GM12878 (cell line): ENCODE measurements at regions not wholly inside any gene's neighbourhood (a gene's known extent, or its start where the extent isn't known, plus 50 kb on each side); places are given as distances from the start of the nearest gene placed in this dataset.

Experiments
- ATAC-seq: fragments of 200-7000 bp; cut with Tn5 transposase; 3 replicates; pipeline ENCODE4 v1.9.1; 2020; ENCODE audit warnings: mild to moderate bottlenecking, moderate library complexity
- BruUV-seq: library from RNA; stranded (reverse); fragments of 400-500 nt; replicated peaks from 2 replicates; lab custom pipeline; 2021; lab: Mats Ljungman, UMichigan
- CTCF ChIA-PET: fragments of 300-600 bp; sonication (Branson Sonifier 250); formaldehyde crosslinking; extraction: SDS; loops from one replicate; lab custom pipeline; 2021; ENCODE audit warnings: inconsistent platforms; lab: Yijun Ruan, JAX
- POLR2A ChIA-PET: fragments of 350-600 bp; formaldehyde crosslinking; extraction: SDS; loops from one replicate; lab custom pipeline; 2021; ENCODE audit warnings: inconsistent platforms; lab: Charles Lee
- RAD21 ChIA-PET: fragments of 300-600 bp; sonication (Branson Sonifier 250); formaldehyde crosslinking; loops from one replicate; lab custom pipeline; 2023; ENCODE audit warnings: antibody characterized with exemption; ENCODE audit not compliant: unreplicated experiment; lab: Charles Lee
- SMC1A ChIA-PET: fragments of 300-600 bp; sonication (Branson Sonifier 250); formaldehyde crosslinking; loops from one replicate; lab custom pipeline; 2023; ENCODE audit not compliant: unreplicated experiment, uncharacterized antibody; lab: Charles Lee
- DNase-seq: peaks from one replicate; pipeline ENCODE4 v3.0.0-alpha.2; 2011; ENCODE audit warnings: low read depth, low spot score
- FAIRE-seq: peaks from 3 replicates; lab custom pipeline; 2011; peaks lifted over from hg19 to GRCh38; lab: Jason Lieb, UNC
- H2AFZ ChIP-seq: 2 replicates; pipeline ENCODE4 v1.6.0; 2011; ENCODE audit warnings: low read depth, low read length, control low read depth; ENCODE audit not compliant: control insufficient read depth
- H3K27ac ChIP-seq: 2 replicates; pipeline ENCODE4 v1.5.1; 2011; ENCODE audit warnings: control low read depth; ENCODE audit not compliant: control insufficient read depth, insufficient read depth
- H3K27me3 ChIP-seq, 2 experiments: replicated peaks in 1 of 2; 2 replicates each; pipeline versions ENCODE4 v1.6.0 to v1.6.1; 2011; ENCODE audit warnings: low read length in 1 of 2; ENCODE audit not compliant: control insufficient read depth in 2 of 2, insufficient read depth in 2 of 2
- H3K36me3 ChIP-seq, 2 experiments: 2 replicates each; pipeline ENCODE4 v1.5.1; 2011; ENCODE audit warnings: low read length in 1 of 2; ENCODE audit not compliant: control insufficient read depth in 2 of 2, insufficient read depth in 2 of 2
- H3K4me1 ChIP-seq: 2 replicates; pipeline ENCODE4 v1.6.1; 2011; ENCODE audit warnings: mild to moderate bottlenecking, low read length, moderate library complexity, mixed read lengths; ENCODE audit not compliant: control insufficient read depth, insufficient read depth
- H3K4me2 ChIP-seq: 2 replicates; pipeline ENCODE4 v1.6.0; 2011; ENCODE audit warnings: control low read depth; ENCODE audit not compliant: control insufficient read depth, insufficient read depth
- H3K4me3 ChIP-seq: fragments of 200-600 bp; sonication (generic); 2 replicates; pipeline ENCODE4 v1.5.1; 2016
- H3K79me2 ChIP-seq: 2 replicates; pipeline ENCODE4 v1.6.0; 2011; ENCODE audit warnings: low read length; ENCODE audit not compliant: control insufficient read depth, insufficient read depth
- H3K9ac ChIP-seq: 2 replicates; pipeline ENCODE4 v1.8.0; 2011; ENCODE audit warnings: low read length, control low read depth, mixed read lengths; ENCODE audit not compliant: control insufficient read depth, insufficient read depth
- H3K9me3 ChIP-seq: replicated peaks from 3 replicates; pipeline ENCODE4 v1.5.1; 2011; ENCODE audit warnings: mild to moderate bottlenecking, low read length; ENCODE audit not compliant: control insufficient read depth, insufficient read depth
- H4K20me1 ChIP-seq: 2 replicates; pipeline ENCODE4 v1.6.0; 2011; ENCODE audit not compliant: control insufficient read depth, insufficient read depth
- ATF3 ChIP-seq: IDR thresholded peaks from 2 replicates; pipeline ENCODE4 v1.6.1; 2011; ENCODE audit warnings: low read depth, mild to moderate bottlenecking, low read length, moderate library complexity, borderline replicate concordance; ENCODE audit errors: extremely low read depth
- BHLHE40 ChIP-seq, 2 experiments: fragments of 450-650 bp in 1 of 2; IDR thresholded peaks; 2 replicates each; pipeline ENCODE4 v1.6.1; 2011 to 2017; ENCODE audit warnings: low read depth in 2 of 2, borderline replicate concordance in 1 of 2, improper control_type of control experiment in 1 of 2, low read length in 1 of 2, mild to moderate bottlenecking in 1 of 2
- FOS ChIP-seq: IDR thresholded peaks from 3 replicates; pipeline ENCODE4 v1.6.1; 2011; ENCODE audit warnings: borderline replicate concordance; ENCODE audit not compliant: insufficient read length; ENCODE audit errors: extremely low read depth
- MEF2A ChIP-seq: IDR thresholded peaks from 2 replicates; pipeline ENCODE4 v1.6.1; 2011; ENCODE audit warnings: low read depth, mild to moderate bottlenecking, low read length, moderate library complexity; ENCODE audit not compliant: insufficient read depth
- MYB ChIP-seq: fragments of 150-350 bp; IDR thresholded peaks from 2 replicates; pipeline ENCODE4 v1.6.1; 2014; ENCODE audit warnings: mild to moderate bottlenecking, low read depth, low read length, borderline replicate concordance
- MYC ChIP-seq: IDR thresholded peaks from 2 replicates; pipeline ENCODE4 v1.6.1; 2011; ENCODE audit warnings: mild to moderate bottlenecking, low read length, moderate library complexity, inconsistent platforms; ENCODE audit not compliant: insufficient read depth, insufficient replicate concordance, insufficient read length, severe bottlenecking
- NR2C1 ChIP-seq: fragments of 450-650 bp; IDR thresholded peaks from 2 replicates; pipeline ENCODE4 v1.6.1; 2017; ENCODE audit warnings: antibody characterized with exemption, mild to moderate bottlenecking, moderate library complexity
- NR2F1 ChIP-seq: fragments of 450-650 bp; conservative IDR thresholded peaks from 2 replicates; pipeline ENCODE4 v1.6.1; 2017; ENCODE audit warnings: mild to moderate bottlenecking
- RAD21 ChIP-seq: IDR thresholded peaks from 2 replicates; pipeline ENCODE4 v1.6.1; 2011; ENCODE audit warnings: mild to moderate bottlenecking, low read depth, low read length, moderate library complexity; ENCODE audit not compliant: insufficient read depth
- SP1 ChIP-seq: IDR thresholded peaks from one replicate; pipeline ENCODE4 v1.6.1; 2011; ENCODE audit warnings: low read depth, low read length
- SPI1 ChIP-seq: IDR thresholded peaks from 2 replicates; pipeline ENCODE4 v1.6.1; 2011; ENCODE audit warnings: low read depth, mild to moderate bottlenecking, low read length, moderate library complexity, borderline replicate concordance; ENCODE audit not compliant: insufficient read depth
- WRNIP1 ChIP-seq: IDR thresholded peaks from 2 replicates; pipeline ENCODE4 v1.6.1; 2011; ENCODE audit warnings: low read depth, low read length, improper control_type of control experiment, borderline replicate concordance
- ZNF217 ChIP-seq: fragments of 450-650 bp; IDR thresholded peaks from 2 replicates; pipeline ENCODE4 v1.6.1; 2017; ENCODE audit warnings: antibody characterized with exemption, mild to moderate bottlenecking
- WGBS: methylation state at CpG from one replicate; pipeline ENCODE4 v1.1.6; 2016; ENCODE audit warnings: low lambda C conversion rate; ENCODE audit not compliant: insufficient replicate concordance, insufficient coverage; ENCODE audit errors: missing lambda C conversion rate; 5-methylcytosine and 5-hydroxymethylcytosine counted together
- in situ Hi-C: fragments of 300-500 bp; cut with MboI; formaldehyde crosslinking; loops from 9 replicates; pipeline ENCODE4 v1.14.3; 2018; ENCODE audit warnings: mixed read lengths
- intact Hi-C: fragments of 100-400 bp; cut with micrococcal nuclease; formaldehyde crosslinking; loops from one replicate; pipeline ENCODE4 v1.14.2; 2022; ENCODE audit not compliant: unreplicated experiment
- TF ChIP-seq, protein P1 (sequence below): fragments of 150-350 bp; IDR thresholded peaks from 2 replicates; pipeline ENCODE4 v1.6.1; 2014; ENCODE audit warnings: mild to moderate bottlenecking, low read depth, low read length
- TF ChIP-seq, protein P2 (sequence below): IDR thresholded peaks from 2 replicates; pipeline ENCODE4 v1.6.1; 2012; ENCODE audit warnings: low read depth, low read length, improper control_type of control experiment
- TF ChIP-seq, protein P3 (sequence below): fragments of 450-650 bp; IDR thresholded peaks from 2 replicates; pipeline ENCODE4 v1.6.1; 2016; ENCODE audit warnings: mild to moderate bottlenecking

DNA sequence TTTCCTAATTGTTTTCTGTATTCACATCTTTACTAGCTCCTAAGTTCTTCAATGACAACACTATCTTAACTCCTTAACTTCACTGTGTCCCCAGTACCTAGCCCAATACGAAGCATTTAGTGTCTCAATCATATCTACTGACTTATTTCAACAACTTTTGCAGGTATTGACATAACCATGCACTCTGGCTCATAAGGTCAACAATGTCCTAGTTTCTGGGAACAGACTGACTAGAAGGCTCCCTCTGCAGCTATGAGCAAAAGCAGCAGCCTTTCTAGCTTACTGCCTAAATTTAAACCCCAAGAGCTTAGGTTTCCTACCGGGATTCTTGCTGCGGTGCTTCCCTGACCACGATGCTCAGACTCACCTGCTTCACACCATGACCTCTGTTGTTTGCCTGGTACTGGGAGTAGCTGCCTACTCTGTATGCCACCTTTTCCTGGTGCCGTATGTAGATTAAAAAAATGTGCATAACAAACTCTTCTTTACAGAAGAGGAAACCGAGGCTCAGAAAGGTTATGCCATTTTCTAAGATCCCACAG, 767.7 kb downstream of the TUSC7 start:
- ATAC-seq (no peak), DNase-seq (no peak), FAIRE-seq (no peak)
- in situ Hi-C loops = no loop called here
- H3K27me3 ChIP-seq = no peaks in the 10 kb centered on the region
- no peak overlapping the region for H3K4me3 ChIP-seq
- 37% methylated on average over 6 of the region's 6 CpGs for WGBS
- no TSS peak for BruUV-seq
- no peak for TF ChIP-seq NR2F1
- no peak for TF ChIP-seq SP1
- TF ChIP-seq, protein P1, sequence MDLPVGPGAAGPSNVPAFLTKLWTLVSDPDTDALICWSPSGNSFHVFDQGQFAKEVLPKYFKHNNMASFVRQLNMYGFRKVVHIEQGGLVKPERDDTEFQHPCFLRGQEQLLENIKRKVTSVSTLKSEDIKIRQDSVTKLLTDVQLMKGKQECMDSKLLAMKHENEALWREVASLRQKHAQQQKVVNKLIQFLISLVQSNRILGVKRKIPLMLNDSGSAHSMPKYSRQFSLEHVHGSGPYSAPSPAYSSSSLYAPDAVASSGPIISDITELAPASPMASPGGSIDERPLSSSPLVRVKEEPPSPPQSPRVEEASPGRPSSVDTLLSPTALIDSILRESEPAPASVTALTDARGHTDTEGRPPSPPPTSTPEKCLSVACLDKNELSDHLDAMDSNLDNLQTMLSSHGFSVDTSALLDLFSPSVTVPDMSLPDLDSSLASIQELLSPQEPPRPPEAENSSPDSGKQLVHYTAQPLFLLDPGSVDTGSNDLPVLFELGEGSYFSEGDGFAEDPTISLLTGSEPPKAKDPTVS = no peak
- no peak for TF ChIP-seq WRNIP1
- TF ChIP-seq RAD21 = no peak
- no peak for TF ChIP-seq MYC
- TF ChIP-seq ZNF217 = no peak
- no peak for TF ChIP-seq FOS
- TF ChIP-seq, protein P2, sequence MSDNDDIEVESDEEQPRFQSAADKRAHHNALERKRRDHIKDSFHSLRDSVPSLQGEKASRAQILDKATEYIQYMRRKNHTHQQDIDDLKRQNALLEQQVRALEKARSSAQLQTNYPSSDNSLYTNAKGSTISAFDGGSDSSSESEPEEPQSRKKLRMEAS = no peak
- no peak for TF ChIP-seq SPI1
- no peak for TF ChIP-seq MEF2A
- TF ChIP-seq NR2C1 = no peak
- TF ChIP-seq MYB = no peak
- no peak for TF ChIP-seq BHLHE40 (IDR thresholded peaks at IDR 0.05; ENCODE audit: borderline replicate concordance in 1 of 2, low read depth in 2 of 2, low read length in 1 of 2)
- TF ChIP-seq, protein P3, sequence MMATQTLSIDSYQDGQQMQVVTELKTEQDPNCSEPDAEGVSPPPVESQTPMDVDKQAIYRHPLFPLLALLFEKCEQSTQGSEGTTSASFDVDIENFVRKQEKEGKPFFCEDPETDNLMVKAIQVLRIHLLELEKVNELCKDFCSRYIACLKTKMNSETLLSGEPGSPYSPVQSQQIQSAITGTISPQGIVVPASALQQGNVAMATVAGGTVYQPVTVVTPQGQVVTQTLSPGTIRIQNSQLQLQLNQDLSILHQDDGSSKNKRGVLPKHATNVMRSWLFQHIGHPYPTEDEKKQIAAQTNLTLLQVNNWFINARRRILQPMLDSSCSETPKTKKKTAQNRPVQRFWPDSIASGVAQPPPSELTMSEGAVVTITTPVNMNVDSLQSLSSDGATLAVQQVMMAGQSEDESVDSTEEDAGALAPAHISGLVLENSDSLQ = no peak
- no peak for TF ChIP-seq ATF3
- no peaks in the 10 kb centered on the region for H3K36me3 ChIP-seq
- RAD21 ChIA-PET = interaction anchor here (1.4 to 5.6 kb wide), 3 partner anchors 9 to 22 kb away, joined by 3 to 40 read pairs (median 11); no protein-coding TSS in a partner anchor
- SMC1A ChIA-PET = interaction anchor here (0.9 to 6.7 kb wide), 7 partner anchors 9 to 70 kb away, joined by 3 to 57 read pairs (median 15); no protein-coding TSS in a partner anchor
- intact Hi-C loops = no loop called here
- H3K27ac ChIP-seq = no peak overlapping the region
- H4K20me1 ChIP-seq = no peaks in the 10 kb centered on the region
- no peak overlapping the region for H3K9ac ChIP-seq
- CTCF ChIA-PET = interaction anchor here (1.4 to 5.5 kb wide), 3 partner anchors 8 to 47 kb away, joined by 4 to 32 read pairs (median 4); no protein-coding TSS in a partner anchor
- no peak overlapping the region for H2AFZ ChIP-seq
- H3K4me1 ChIP-seq = no peaks in the 10 kb centered on the region
- POLR2A ChIA-PET = interaction anchor here (1.3 to 4.9 kb wide), 2 partner anchors 12 to 33 kb away, joined by 3 to 29 read pairs; no protein-coding TSS in a partner anchor
- no peaks in the 10 kb centered on the region for H3K9me3 ChIP-seq
- no peaks in the 10 kb centered on the region for H3K79me2 ChIP-seq
- no peak overlapping the region for H3K4me2 ChIP-seq
